HG03442 (cell line): ENCODE measurements at regions not wholly inside any gene's neighbourhood (a gene's known extent, or its start where the extent isn't known, plus 50 kb on each side); places are given as distances from the start of the nearest gene placed in this dataset.
"Not testable (repeated sequence)": the region's sequence is repeated elsewhere in the genome, so short reads cannot be mapped to it uniquely, and the experiment has no call there.

Experiments used
- ATAC-seq: cut with Tn5 transposase; IDR thresholded peaks from one replicate; pipeline ENCODE4 v1.9.1; 2021; ENCODE audit warnings: mild to moderate bottlenecking, moderate library complexity; ENCODE audit not compliant: unreplicated experiment

DNA sequence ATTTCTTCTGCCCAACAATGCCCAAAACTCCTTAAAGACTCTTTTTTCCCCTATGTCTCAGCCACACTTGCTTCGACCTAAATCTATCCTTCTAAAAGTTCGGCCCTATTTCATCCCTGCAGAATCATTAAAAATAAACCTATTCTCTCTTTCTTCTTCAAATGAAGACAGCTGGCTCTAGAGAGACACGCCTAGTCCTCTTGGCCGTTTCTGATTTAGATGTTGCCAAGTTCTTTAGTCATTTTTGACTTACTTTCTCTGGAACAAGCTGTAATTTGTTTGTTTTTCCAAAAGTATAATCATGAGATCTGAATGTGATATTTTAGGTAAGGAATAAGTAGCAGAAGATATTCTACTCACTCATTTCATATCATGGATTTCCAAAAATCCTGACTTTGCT is 211.6 kb downstream of the CENPC start:
- ATAC-seq = no peak

DNA sequence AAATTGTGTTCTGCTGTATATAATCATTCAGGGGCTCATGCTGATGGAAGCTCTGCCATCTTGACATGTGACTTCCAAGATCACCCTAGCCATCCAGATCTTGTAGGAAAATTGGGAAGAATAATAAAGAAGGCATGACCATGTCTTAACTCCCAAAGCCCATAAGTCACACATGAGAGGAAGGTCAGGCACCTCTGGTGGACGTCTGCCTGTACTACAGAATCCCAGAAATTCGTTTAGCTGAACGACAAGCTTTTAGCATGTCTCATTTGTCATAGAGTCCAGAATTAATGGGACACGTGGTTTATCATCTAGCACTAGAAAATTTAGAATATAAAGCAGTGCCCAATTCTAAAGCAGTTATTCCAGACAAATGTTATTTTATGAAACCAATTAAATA is 212.7 kb downstream of the CENPC start:
- peak; percentile 95 for ATAC-seq

DNA sequence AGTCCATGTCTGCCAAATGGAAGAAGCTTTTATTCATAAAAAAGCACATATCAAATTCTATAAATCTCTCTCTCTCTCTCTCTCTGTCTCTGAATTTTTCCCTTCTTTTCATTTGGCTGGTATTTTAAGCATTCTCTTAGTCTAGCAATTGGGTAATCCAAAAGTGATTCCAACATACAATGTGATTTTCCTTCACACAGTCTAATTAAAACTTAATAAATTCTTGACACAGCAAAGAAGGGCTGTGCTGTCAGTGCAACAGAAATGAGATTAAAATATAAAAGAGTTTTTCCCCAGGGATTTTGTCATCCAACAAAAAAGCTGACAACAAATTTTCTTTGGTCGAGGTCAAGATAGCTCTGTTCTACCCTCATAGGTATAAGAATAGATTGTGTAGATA is 216.9 kb downstream of the CENPC start:
- no peak for ATAC-seq

DNA sequence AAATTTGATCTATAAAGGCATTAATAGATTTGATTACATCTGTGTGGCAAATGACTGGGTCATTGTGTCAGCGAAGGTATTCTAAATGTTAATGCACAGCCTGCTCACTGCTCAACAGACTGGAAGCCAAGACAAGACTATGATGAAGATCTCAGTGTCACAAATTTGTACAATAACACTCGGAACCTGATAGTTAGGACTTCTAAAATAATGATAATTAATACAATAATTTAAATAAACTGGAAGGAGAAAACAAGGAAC is 217.4 kb downstream of the CENPC start:
- no peak for ATAC-seq

DNA sequence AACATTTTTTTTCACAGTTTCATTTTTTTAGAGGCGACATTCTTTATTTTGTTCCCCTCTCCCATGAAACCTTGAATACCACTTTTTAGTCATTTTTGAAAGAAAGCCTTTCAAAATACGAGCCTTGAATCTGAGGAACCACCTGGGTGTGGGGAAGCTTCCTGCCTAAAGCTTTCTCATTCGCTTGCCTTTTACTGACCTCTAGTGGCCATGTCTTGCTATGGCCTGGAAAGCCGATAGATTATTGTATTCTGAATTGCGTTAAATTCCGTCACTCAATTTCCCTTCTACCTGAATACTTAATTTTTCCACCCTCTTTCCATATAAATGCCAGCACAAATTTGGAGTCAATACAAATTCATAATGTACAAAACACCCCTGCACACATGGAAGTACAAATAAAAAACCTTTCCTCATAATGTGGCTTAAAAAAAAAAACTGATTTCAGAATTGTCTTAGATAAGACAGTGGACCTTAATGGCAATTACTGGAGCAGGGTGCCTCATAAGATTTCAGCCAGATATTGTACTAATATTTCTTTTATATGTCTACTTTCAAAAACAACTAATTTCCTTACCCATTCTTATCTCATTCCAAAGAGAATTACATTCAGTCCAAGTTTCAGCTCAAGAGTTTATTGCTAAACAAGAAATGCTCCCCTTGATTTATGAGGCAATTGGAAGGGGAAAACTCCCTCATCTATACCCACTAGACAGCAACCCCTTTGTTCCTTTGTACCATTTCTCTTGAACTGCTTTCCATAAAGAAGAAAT is 217.9 kb downstream of the CENPC start:
- ATAC-seq = peak; percentile 97

DNA sequence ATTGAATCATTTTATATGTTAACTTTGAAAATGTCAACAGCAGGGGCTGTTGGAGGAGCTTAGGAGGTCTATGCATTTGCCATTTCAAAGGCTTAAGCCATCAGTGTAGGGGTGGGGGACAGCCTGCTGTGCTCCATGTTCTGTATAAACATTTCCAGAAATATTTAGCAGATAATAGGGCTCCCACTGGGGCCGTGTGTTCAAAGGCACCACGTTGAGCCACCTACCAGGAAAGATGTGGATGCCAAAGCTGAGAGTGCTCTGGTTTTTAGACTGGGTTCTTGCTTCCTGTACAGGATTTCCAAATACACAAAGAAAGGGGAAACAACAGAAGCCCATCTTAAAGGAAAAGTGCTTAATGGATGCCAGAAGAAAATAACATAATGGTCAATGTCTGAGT is 219.5 kb downstream of the CENPC start:
- ATAC-seq = no peak

DNA sequence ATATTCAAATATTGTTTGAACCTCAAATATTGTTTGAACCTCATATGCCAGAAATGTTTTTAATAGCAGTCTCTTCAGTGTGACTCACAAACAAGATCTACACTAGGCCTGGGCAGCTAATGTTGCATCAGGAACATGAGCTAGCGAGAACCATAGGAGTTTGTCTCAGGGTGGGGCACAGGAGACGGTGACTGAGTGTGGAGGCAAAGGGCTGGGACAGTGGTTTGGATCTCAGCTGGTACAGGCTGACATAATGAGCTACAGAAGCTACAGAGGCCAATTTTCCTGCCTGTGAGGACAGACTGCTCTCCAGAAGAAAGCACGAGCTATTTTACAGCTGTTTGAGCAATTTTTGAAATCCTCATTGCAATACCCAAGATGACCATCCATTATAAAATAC is 224.7 kb downstream of the CENPC start:
- ATAC-seq = no peak

DNA sequence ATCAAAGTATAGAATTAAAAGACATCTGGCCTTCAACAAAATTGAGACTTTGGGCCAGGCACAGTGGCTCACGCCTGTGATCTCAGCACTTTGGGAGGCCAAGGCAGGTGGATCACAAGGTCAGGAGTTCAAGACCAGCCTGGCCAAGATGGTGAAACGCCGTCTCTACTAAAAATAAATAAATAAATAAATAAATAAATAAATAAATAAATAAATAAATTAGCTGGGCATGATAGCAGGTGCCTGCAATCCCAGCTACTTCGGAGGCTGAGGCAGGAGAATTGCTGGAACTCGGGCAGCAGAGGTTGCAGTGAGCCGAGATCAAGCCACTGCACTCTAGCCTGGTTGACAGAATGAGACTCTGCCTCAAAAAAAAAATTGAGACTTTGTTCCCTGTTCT is 225.7 kb downstream of the CENPC start:
- ATAC-seq = not testable (repeated sequence)

DNA sequence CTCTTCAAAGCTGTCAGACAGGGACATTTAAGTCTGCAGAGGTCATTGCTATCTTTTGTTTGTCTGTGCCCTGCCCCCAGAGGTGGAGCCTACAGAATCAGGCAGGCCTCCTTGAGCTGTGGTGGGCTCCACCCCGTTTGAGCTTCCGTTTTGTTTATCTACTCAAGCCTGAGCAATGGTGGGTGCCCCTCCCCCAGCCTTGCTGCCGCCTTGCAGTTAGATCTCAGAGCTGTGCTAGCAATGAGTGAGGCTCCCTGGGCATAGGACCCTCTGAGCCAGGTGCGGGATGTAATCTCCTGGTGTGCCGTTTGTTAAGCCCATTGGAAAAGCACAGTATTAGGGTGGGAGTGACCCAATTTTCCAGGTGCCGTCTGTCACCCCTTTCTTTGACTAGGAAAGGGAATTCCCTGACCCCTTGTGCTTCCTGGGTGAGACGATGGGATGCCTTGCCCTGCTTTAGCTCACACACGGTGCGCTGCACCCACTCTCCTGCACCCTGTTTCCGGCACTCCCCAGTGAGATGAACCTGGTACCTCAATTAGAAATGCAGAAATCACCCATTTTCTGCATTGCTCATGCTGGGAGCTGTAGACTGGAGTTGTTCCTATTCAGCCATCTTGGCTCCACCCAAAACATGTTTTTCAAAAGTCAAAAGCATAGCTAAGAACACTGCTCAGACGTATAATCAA is 244.7 kb downstream of the CENPC start:
- ATAC-seq = not testable (repeated sequence)

DNA sequence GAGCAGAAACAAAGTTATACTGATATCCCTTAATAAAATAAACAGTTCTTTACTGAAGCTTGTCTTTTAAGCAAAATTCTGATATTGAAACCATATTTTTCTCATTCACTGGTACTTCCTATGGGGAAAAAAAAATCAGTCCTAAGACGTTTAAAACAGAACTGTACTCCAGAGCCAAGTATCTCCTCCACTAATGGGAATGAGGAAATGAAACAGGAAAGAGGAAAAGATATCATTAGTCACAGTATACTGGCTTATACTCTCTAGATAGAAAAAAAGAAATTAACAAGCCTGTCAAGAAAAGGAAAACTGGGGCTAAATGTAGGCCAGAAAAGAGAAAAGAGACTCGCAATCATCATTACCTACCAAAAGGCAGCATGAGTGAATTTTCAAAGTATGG is 252.7 kb downstream of the CENPC start:
- no peak for ATAC-seq

DNA sequence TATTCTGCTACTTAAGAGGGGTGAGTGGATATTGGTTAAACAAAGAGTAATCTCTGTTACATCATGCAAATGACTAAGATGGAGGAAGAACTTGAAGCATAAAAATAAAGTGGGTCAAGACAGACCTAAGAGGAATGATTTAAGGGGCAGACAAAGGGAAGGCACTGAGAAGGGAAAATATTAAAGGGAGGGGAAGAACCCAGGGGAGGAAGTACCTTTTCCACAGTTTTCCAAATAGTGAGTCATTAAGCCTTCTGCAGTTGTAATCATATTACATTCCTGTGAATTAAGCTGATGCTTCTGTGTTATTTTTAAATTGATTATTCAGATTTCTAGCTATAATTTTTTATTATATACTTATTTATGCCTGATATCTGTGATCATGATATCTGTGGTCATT is 253.3 kb downstream of the CENPC start:
- no peak for ATAC-seq

DNA sequence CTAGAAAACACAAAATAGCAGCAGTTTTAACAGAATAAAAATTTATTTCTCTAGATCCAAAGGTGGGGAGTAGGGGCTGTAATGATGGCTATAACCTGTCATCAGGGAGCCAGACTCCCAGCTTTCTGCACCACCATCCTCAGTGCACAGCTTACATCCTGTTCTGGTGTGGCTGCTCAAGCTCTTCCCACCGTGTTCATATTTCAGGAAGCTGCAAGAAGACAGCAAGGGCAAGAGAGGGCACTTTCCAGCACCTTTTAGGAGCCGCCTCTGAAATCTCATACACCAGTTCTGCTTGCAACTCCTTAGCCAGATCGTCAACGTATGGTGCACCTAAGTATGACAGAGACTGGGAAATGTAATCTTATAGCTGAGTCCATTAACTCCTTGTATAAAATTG is 253.7 kb downstream of the CENPC start:
- no peak for ATAC-seq

DNA sequence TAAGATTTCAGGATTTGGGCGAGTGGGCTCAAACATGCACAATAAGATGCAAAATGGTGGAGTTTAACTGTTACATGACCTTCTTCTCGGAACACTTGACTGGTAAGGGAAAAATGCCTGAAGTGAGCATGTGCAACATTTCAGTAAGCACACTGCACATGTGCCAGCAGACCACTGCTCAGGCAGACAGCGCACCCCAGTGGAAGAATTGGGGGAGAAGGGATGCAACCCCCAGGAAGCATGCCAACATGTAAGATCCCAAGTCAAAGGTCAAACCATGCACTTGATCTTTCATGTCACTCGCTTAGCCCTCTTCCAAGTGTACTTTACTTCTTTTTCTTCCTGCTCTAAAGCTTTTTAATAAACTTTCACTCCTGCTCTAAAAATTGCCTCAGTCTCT is 256.3 kb downstream of the CENPC start:
- peak; percentile 76 for ATAC-seq

DNA sequence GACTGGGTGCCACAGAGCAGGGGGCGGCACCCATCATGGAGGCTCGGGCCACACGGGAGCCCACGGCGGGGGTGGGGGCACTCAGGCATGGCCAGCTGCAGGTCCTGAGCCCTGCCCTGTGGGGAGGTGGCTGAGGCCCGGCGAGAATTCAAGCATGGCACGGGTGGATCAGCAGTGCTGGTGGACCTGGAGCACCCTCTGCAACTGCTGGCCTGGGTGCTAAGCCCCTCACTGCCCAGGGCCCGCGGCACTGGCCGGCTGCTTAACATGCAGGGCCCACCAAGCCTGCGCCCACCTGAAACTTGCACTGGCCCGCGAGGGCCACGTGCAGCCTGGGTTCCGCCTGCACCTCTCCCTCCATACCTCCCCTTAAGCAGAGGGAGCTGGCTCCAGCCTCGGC is 258.6 kb downstream of the CENPC start:
- no peak for ATAC-seq

DNA sequence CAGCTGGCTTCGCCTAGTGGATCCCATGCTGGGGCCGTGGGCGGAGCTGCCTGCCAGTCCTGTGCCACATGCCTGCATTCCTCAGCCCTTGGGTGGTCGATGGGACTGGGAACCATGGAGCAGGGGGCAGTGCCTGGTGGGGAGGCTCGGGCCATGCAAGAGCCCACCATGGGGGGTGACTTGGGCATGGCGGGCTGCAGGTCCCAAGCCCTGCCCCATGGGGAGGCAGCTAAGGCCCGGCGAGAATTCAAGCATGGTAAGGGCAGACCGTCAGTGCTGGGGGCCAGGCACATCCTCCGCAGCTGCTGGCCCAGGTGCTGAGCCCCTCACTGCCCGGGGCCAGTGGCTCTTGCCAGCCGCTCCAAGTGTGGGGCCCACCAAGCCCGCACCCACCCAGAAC is 262.6 kb downstream of the CENPC start:
- no peak for ATAC-seq

DNA sequence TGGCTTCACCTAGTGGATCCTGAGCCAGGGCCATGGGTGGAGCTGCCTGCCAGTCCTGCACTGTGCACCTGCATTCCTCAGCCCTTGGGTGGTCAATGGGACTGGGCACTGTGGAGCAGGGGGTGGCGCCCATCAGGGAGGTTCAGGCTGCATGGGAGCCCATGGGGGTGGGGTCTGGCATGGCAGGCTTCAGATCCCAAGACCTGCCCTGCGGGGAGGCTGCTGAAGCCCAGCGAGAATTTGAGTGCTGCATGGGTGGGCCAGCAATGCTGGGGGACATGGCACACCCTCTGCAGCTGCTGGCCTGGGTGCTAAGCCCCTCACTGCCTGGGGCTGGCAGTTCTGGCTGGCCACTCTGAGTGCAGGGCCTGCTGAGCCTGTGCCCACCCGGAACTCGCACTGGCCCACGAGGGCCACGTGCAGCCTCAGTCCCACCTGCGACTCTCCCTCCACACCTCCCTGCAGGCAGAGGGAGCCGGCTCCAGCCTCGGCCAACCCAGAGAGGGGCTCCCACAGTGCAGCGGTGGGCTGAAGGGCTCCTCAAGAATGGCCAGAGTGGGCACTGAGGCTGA is 270.0 kb downstream of the CENPC start:
- ATAC-seq = no peak

DNA sequence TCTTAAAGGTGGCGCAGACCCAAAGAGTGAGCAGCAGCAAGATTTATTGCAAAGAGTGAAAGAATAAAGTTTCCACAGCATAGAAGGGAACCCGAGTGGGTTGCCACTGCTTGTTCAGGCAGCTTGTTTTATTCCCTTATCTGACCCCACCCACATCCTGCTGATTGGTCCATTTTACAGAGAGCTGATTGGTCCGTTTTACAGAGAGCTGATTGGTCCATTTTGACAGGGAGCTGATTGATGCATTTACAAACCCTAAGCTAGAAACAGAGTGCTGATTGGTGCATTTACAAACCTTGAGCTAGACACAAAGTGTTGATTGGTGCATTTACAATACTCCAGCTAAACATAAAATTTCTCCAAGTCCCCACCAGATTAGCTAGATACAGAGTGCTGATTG is 270.6 kb downstream of the CENPC start:
- not testable (repeated sequence) for ATAC-seq

DNA sequence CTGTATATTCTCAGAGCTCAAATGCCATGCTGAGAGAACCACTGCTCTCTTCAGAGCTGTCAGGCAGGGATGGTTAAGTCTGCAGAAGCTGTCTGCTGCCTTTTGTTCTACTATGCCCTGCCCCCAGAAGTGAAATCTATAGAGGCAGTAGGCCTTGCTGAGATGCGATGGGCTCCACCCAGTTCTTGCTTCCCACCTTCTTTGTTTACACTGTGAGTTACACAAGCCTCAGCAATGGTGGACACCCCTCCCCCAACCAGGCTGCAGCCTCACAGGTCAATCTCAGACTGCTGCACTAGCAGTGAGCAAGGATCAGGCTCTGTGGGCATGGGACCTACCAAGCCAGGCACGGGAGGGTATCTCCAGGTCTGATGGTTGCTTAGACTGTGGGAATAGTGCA is 271.6 kb downstream of the CENPC start:
- no peak for ATAC-seq

DNA sequence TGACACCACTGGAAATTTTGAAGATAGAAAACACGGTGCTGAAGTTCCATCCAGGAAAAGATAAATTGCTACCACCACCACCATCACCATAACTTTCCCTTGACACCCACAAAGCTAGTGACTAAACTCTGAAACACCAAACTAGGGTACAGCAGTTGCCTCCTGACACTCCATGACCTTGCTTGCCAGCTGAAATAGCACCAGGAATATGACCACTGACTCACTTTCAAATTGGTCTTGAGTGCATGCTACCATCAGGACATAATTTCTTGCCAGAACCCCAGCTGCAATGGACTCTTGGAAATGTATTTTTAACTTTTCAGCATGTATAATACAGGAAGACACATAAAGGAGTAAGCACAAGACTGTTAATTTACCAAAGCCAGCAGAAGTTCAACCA is 283.3 kb downstream of the CENPC start:
- ATAC-seq = no peak

DNA sequence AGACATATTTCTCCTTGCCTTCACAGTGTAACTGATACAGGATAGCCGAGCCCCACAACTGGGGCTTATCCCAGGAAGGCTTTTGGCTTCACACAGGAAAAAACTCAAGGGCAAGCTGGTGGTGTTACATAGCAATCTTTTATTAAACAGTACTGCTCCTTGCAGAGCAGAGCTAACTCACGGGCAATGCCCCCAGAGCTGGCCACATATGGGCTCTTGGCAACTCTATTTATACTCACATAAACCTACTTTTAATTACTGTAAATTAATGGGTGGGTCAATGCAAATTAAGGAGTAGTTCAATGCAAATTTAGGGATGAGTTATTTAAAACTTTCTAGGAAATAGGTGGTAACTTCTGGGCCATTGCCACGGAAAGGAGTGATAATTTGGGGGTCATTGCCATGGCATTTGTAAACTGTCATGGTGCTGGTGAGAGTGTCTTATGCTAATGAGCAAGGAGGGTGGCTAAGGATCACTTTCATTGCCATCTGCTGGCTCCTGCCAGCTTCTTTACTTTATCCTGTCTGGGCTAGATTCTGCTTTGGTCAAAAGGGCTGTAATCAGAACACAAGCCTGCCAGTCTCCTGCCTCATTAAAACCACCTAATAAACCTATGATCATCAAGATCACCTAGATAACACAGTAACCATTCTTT is 288.8 kb downstream of the CENPC start:
- ATAC-seq = no peak

DNA sequence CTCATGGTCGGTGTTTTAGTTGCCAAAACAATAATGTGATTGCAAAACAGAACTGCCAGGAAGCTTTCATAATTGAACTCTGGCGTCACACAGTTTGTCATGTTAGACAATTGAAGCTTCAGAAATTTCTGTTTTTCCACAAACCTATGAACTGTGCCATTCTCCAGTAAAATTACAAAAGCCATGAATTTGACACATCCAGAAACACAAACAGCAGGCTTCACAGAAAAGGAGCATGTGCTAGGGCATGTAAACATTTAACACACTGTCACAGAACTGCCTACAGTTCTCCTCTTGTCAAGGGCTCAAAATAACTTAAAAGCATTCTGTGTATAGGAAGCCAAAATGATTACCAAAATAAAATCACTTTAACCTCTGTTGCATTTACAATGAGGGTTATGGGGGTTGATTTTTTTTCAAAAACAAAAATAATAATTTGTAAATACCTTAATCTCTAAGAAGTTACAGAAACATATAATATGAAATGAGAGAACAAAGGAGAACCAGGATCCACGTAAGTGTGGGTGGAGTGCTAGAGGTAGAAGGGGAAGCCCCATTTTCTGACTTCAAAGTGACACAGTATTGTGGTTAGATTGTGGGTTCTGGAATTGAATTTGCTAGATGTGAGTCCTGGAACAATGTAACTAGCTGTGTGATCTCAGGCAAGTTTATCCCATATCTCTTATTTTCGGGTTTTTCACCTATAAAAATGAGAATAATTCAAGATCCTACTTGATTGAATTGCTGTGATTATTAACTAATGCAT is 295.0 kb downstream of the CENPC start:
- peak; percentile 52 for ATAC-seq
